Transverse colon (tissue), 4 donors: ENCODE measurements at regions not wholly inside any gene's neighbourhood (a gene's known extent, or its start where the extent isn't known, plus 50 kb on each side); places are given as distances from the start of the nearest gene placed in this dataset.

Experiments used
- DNase-seq: peaks from one replicate; pipeline ENCODE4 v3.0.0-alpha.2; 2019
- H3K27ac ChIP-seq, 4 donors: fragments of 200-600 bp; sonication (generic); 2 replicates each; pipeline ENCODE4 v1.5.1; 2016 to 2018; ENCODE audit warnings: inconsistent platforms in 4 of 4
- H3K27me3 ChIP-seq: fragments of 200-600 bp; sonication (generic); 2 replicates; pipeline ENCODE4 v1.5.1; 2017; ENCODE audit warnings: inconsistent platforms
- H3K36me3 ChIP-seq, 4 donors: fragments of 200-600 bp; sonication (generic); 2 replicates each; pipeline ENCODE4 v1.5.1; 2017 to 2019; ENCODE audit warnings: inconsistent platforms in 4 of 4
- H3K4me1 ChIP-seq, 4 donors: fragments of 200-600 bp; sonication (generic); 2 replicates each; pipeline ENCODE4 v1.5.1; 2017 to 2020; ENCODE audit warnings: inconsistent platforms in 4 of 4
- H3K4me3 ChIP-seq, 4 donors: fragments of 200-600 bp; sonication (generic); 1 replicate in 1 of 4; 2 replicates in 3 of 4; pipeline versions ENCODE4 v1.5.1 to v1.6.1; 2017 to 2019; ENCODE audit warnings: inconsistent platforms in 4 of 4
- H3K9me3 ChIP-seq, 2 donors: fragments of 200-600 bp; sonication (generic); 2 replicates each; pipeline ENCODE4 v1.5.1; 2017 to 2019; ENCODE audit warnings: inconsistent platforms in 2 of 2
- EP300 ChIP-seq: sonication (generic); formaldehyde crosslinking; IDR thresholded peaks from one replicate; pipeline ENCODE4 v1.6.1; 2017; ENCODE audit warnings: antibody characterized with exemption, low read depth
- POLR2A ChIP-seq: fragments of 450-650 bp; IDR thresholded peaks from one replicate; pipeline ENCODE4 v1.6.1; 2016; ENCODE audit warnings: antibody characterized with exemption, mild to moderate bottlenecking, moderate library complexity
- POLR2AphosphoS5 ChIP-seq, 3 donors: sonication (generic); formaldehyde crosslinking; IDR thresholded peaks; one replicate each; pipeline ENCODE4 v1.6.1; 2016; ENCODE audit warnings: antibody characterized with exemption in 3 of 3
- WGBS, 2 donors: methylation state at CpG; one replicate each; pipeline ENCODE4 v1.1.5; 2018; ENCODE audit warnings: low coverage in 1 of 2; 5-methylcytosine and 5-hydroxymethylcytosine counted together
- in situ Hi-C, 4 donors: fragments of 200-750 bp; cut with MboI; loops; one replicate each; pipeline versions ENCODE4 v1.15.0 to v1.15.1; 2017; ENCODE audit warnings: low sequenced_read_pairs in 3 of 4, low pct_ligation_motif_present in 1 of 4, low pct_unique_long_range_greater_than_20kb in 1 of 4
- intact Hi-C: fragments of 100-400 bp; cut with DNase I; formaldehyde crosslinking; loops from one replicate; pipeline ENCODE4 v1.15.1; 2023; ENCODE audit warnings: low total_unique reads
- TF ChIP-seq, protein P1 (sequence below), 5 experiments: fragments of 200-600 bp in 3 of 5; fragments of 450-650 bp in 2 of 5; sonication (generic) in 3 of 5; IDR thresholded peaks; 1 replicate in 2 of 5; 2 replicates in 3 of 5; pipeline ENCODE4 v1.5.1; 2016 to 2017; ENCODE audit warnings: antibody characterized with exemption in 5 of 5, inconsistent platforms in 3 of 5, mild to moderate bottlenecking in 2 of 5, moderate library complexity in 1 of 5

DNA sequence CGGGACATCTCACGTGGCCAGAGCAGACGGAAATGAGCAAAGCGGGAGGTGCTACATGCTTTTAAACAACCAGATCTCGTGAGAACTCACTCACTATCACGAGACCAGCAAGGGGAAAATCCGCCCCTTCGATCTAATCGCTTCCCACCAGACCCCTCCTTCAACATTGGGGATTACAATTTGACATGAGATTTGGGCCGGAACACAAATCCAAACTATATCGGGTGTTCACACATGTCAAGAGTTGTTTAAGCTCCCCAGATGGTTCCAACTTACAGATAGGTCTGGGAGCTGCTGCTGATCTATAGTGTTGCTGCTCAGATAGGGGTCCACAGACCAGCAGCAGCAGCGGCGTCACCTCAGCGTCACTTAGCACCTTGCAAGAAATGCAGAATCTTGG lies 194.9 kb downstream of the GPAM start:
- Histone ChIP-seq H3K27ac (no peak overlapping the region), H3K4me3 (no peak overlapping the region), H3K4me1 (no peaks in the 10 kb centered on the region), H3K27me3 (no peaks in the 10 kb centered on the region), H3K9me3 (no peaks in the 10 kb centered on the region), H3K36me3 (no peaks in the 10 kb centered on the region)
- TF ChIP-seq POLR2A: no peak
- no peak for TF ChIP-seq POLR2AphosphoS5 (IDR thresholded peaks at IDR 0.05)
- TF ChIP-seq, protein P1, sequence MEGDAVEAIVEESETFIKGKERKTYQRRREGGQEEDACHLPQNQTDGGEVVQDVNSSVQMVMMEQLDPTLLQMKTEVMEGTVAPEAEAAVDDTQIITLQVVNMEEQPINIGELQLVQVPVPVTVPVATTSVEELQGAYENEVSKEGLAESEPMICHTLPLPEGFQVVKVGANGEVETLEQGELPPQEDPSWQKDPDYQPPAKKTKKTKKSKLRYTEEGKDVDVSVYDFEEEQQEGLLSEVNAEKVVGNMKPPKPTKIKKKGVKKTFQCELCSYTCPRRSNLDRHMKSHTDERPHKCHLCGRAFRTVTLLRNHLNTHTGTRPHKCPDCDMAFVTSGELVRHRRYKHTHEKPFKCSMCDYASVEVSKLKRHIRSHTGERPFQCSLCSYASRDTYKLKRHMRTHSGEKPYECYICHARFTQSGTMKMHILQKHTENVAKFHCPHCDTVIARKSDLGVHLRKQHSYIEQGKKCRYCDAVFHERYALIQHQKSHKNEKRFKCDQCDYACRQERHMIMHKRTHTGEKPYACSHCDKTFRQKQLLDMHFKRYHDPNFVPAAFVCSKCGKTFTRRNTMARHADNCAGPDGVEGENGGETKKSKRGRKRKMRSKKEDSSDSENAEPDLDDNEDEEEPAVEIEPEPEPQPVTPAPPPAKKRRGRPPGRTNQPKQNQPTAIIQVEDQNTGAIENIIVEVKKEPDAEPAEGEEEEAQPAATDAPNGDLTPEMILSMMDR (IDR thresholded peaks at IDR 0.05): no peak
- no peak for TF ChIP-seq EP300
- intact Hi-C loops (no loop called here), in situ Hi-C loops (no loop called here)
- 71 to 74% methylated on average over 4 to 14 of the region's 14 CpGs for WGBS, 2 donors
- DNase-seq: no peak

DNA sequence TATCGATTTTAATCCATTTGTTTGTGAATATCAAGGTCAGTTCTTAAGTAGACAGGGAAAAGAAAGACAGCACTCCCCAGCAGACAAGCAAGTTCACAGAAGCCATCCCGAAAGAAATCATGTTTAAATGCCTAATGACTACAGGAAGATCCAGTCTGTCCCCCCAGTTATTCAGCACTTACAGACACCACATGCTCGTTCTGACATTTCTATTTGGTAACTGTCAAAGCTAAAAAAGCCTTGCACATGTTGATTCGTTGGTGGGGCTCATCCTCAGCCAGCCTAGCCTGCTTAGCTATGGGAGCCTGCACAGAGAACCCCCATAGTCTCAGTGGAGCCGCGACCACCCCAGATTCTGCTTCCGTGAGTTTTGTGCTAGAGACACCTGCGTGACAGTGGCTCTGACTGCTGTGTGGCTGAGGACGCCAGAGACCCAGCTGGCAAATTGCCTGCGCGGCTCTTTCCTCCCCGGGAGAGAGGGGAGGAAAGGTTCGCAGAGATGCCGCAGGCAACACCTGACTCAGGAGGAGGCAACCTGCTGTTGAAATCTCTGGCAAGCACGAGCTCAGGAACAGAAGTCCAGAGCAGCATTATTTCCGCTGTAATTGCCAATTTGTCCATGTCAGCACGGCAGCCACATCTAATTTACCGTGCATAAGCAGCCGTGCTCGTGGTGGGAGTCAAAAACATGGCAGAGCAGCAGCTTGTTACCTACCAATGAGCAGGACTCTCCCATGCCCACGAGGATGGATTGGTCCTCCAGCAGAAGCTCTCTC lies 194.2 kb downstream of the GPAM start:
- no peak overlapping the region for H3K4me3 ChIP-seq
- no peaks in the 10 kb centered on the region for H3K27me3 ChIP-seq
- in situ Hi-C loops (no loop called here), intact Hi-C loops (no loop called here)
- H3K4me1 ChIP-seq: no peaks in the 10 kb centered on the region
- H3K9me3 ChIP-seq: no peaks in the 10 kb centered on the region
- H3K36me3 ChIP-seq: no peaks in the 10 kb centered on the region
- H3K27ac ChIP-seq: no peak overlapping the region
- DNase-seq: no peak
- TF ChIP-seq EP300 (no peak), POLR2AphosphoS5 (IDR thresholded peaks at IDR 0.05) (no peak), POLR2A (no peak)
- TF ChIP-seq, protein P1 (IDR thresholded peaks at IDR 0.05): no peak
- WGBS, 2 donors: 55 to 75% methylated on average over 4 to 21 of the region's 21 CpGs

DNA sequence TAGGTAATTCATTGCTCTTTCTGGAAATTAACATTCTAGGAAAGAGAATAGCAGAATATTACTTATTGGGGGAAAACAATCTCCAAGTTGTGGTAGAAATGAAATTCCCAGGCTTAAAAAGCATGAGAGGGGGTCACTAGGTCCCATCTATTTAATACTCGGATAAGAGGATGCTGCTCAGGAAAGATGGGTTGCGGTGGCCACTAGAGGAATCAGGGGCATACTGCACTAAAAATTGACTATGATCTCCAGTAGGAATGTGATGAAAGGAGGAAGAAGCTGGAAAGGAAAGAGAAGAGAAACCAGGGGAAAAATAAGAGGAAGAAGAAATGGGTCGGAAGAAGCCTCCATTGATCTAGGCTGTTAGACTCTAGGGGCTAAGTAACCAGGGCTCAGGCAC lies 192.8 kb downstream of the GPAM start:
- TF ChIP-seq, protein P1 (IDR thresholded peaks at IDR 0.05): no peak
- TF ChIP-seq POLR2A (no peak), EP300 (no peak), POLR2AphosphoS5 (IDR thresholded peaks at IDR 0.05) (no peak)
- WGBS, 2 donors: 57 to 74% methylated on average over 2 to 3 of the region's 3 CpGs
- Histone ChIP-seq H3K27me3 (no peaks in the 10 kb centered on the region), H3K4me1 (no peaks in the 10 kb centered on the region), H3K4me3 (no peak overlapping the region), H3K9me3 (no peaks in the 10 kb centered on the region), H3K36me3 (no peaks in the 10 kb centered on the region), H3K27ac (no peak overlapping the region)
- intact Hi-C loops (no loop called here), in situ Hi-C loops (no loop called here)
- no peak for DNase-seq

DNA sequence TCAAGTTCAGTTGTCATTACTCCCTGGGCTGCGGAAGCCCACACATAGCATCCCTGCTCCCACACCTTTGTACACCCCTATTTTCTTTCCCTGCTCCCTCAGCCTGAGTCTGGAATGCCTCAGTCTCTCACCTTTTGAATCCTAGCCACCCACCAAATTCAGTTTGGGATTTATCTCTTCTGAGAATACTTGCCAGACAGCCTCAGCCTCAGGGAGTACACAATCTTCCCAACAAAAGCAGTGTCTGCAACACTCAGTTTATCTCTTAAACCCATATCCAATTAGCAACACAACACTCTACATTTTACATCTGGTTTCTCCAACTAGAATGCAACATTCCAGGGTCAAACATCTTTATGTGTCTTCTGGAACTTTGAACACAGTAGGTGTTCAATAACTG lies 190.2 kb downstream of the GPAM start:
- TF ChIP-seq POLR2A (no peak), EP300 (no peak), POLR2AphosphoS5 (IDR thresholded peaks at IDR 0.05) (no peak)
- TF ChIP-seq, protein P1 (IDR thresholded peaks at IDR 0.05): no peak
- Histone ChIP-seq H3K4me3 (no peak overlapping the region), H3K27ac (no peak overlapping the region), H3K9me3 (no peaks in the 10 kb centered on the region), H3K27me3 (no peaks in the 10 kb centered on the region), H3K4me1 (no peaks in the 10 kb centered on the region), H3K36me3 (no peaks in the 10 kb centered on the region)
- intact Hi-C loops: no loop called here
- WGBS, 2 donors: 100% methylated on average over 1 of the region's 1 CpG; no CpG with 5 or more reads in 1 of the 2 donors
- in situ Hi-C loops: no loop called here
- DNase-seq: no peak
